HG03460 (cell line): ENCODE measurements at regions not wholly inside any gene's neighbourhood (a gene's known extent, or its start where the extent isn't known, plus 50 kb on each side); places are given as distances from the start of the nearest gene placed in this dataset.

Source experiments
- ATAC-seq: cut with Tn5 transposase; IDR thresholded peaks from one replicate; pipeline ENCODE4 v1.9.1; 2021; ENCODE audit not compliant: unreplicated experiment

- no peak for ATAC-seq
These were observed 81.5 kb upstream of the TMEM260 start for GRCh38 chr14:56498112-56498511.

- ATAC-seq = no peak
These were observed 77.6 kb upstream of the TMEM260 start for GRCh38 chr14:56501909-56502530.

- ATAC-seq = no peak
These were observed 74.2 kb upstream of the TMEM260 start for GRCh38 chr14:56505361-56505760.

GRCh38 chr14:56512521-56512920 lies 67.1 kb upstream of the TMEM260 start:
- no peak for ATAC-seq

GRCh38 chr14:56514663-56515371 lies 64.8 kb upstream of the TMEM260 start:
- ATAC-seq = no peak

- no peak for ATAC-seq
These were observed 63.9 kb upstream of the TMEM260 start for GRCh38 chr14:56515739-56516138.

- ATAC-seq = no peak
These were observed 57.2 kb upstream of the TMEM260 start for GRCh38 chr14:56522403-56522802.

GRCh38 chr14:56524971-56525677 lies 54.5 kb upstream of the TMEM260 start:
- ATAC-seq = no peak

- ATAC-seq = no peak
These were observed 50.7 kb upstream of the TMEM260 start for GRCh38 chr14:56528927-56529326.
